H9 (cell line): ENCODE measurements at regions not wholly inside any gene's neighbourhood (a gene's known extent, or its start where the extent isn't known, plus 50 kb on each side); places are given as distances from the start of the nearest gene placed in this dataset.

Experiments used
- DNase-seq: peaks from one replicate; pipeline ENCODE4 v3.0.0-alpha.2; 2017
- H2AFZ ChIP-seq: one replicate; pipeline ENCODE4 v1.6.1; 2013; ENCODE audit warnings: mild to moderate bottlenecking, low read length, control low read depth, moderate library complexity
- H2AK5ac ChIP-seq: 2 replicates; pipeline ENCODE4 v1.6.1; 2013; ENCODE audit warnings: low read length, control low read depth, mixed read lengths; ENCODE audit not compliant: insufficient read length
- H2BK120ac ChIP-seq: one replicate; pipeline ENCODE4 v1.6.1; 2013; ENCODE audit warnings: low read depth, mild to moderate bottlenecking, low read length, control low read depth, inconsistent platforms; ENCODE audit not compliant: poor library complexity, severe bottlenecking
- H2BK12ac ChIP-seq: 2 replicates; pipeline ENCODE4 v1.6.1; 2013; ENCODE audit warnings: low read length, control low read depth, mixed read lengths, low read depth; ENCODE audit not compliant: insufficient read length
- H2BK15ac ChIP-seq: 2 replicates; pipeline ENCODE4 v1.6.1; 2013; ENCODE audit warnings: low read depth, low read length, control low read depth
- H2BK20ac ChIP-seq: one replicate; pipeline ENCODE4 v1.6.1; 2013; ENCODE audit warnings: low read depth, mild to moderate bottlenecking, low read length, control low read depth, inconsistent platforms; ENCODE audit not compliant: poor library complexity, severe bottlenecking
- H2BK5ac ChIP-seq: 2 replicates; pipeline ENCODE4 v1.6.1; 2013; ENCODE audit warnings: low read length, control low read depth, mixed read lengths; ENCODE audit not compliant: insufficient read length
- H3K14ac ChIP-seq: 2 replicates; pipeline ENCODE4 v1.6.1; 2013; ENCODE audit warnings: low read length, control low read depth; ENCODE audit not compliant: insufficient read depth
- H3K18ac ChIP-seq: 2 replicates; pipeline ENCODE4 v1.6.1; 2013; ENCODE audit warnings: low read depth, mild to moderate bottlenecking, mixed read lengths, low read length, control low read depth; ENCODE audit not compliant: insufficient read length
- H3K23ac ChIP-seq: 2 replicates; pipeline ENCODE4 v1.6.1; 2013; ENCODE audit warnings: low read length, control low read depth, mixed read lengths, low read depth; ENCODE audit not compliant: insufficient read length
- H3K23me2 ChIP-seq: 2 replicates; pipeline ENCODE4 v1.6.1; 2013; ENCODE audit warnings: low read depth, mild to moderate bottlenecking, mixed read lengths, low read length, control low read depth; ENCODE audit not compliant: insufficient read length, poor library complexity, severe bottlenecking
- H3K27ac ChIP-seq: 2 replicates; pipeline ENCODE4 v1.5.1; 2013; ENCODE audit warnings: low read length, control low read depth, mixed read lengths, low read depth; ENCODE audit not compliant: insufficient read length
- H3K27me3 ChIP-seq: 2 replicates; pipeline ENCODE4 v1.6.1; 2013; ENCODE audit warnings: low read length, control low read depth, inconsistent platforms; ENCODE audit not compliant: insufficient read depth
- H3K4ac ChIP-seq: 2 replicates; pipeline ENCODE4 v1.6.1; 2013; ENCODE audit warnings: low read depth, mild to moderate bottlenecking, control low read depth, inconsistent platforms, low read length, moderate library complexity
- H3K4me1 ChIP-seq: 2 replicates; pipeline ENCODE4 v1.6.1; 2013; ENCODE audit warnings: low read length, control low read depth, inconsistent platforms; ENCODE audit not compliant: insufficient read depth
- H3K4me2 ChIP-seq: 2 replicates; pipeline ENCODE4 v1.6.1; 2013; ENCODE audit warnings: low read length, control low read depth, mixed read lengths; ENCODE audit not compliant: insufficient read length, insufficient read depth
- H3K56ac ChIP-seq: 2 replicates; pipeline ENCODE4 v1.6.1; 2013; ENCODE audit warnings: low read depth, mild to moderate bottlenecking, mixed read lengths, low read length, control low read depth; ENCODE audit not compliant: insufficient read length
- H3K79me1 ChIP-seq: 2 replicates; pipeline ENCODE4 v1.6.1; 2013; ENCODE audit warnings: low read depth, mild to moderate bottlenecking, moderate library complexity, low read length, control low read depth, inconsistent platforms; ENCODE audit not compliant: insufficient read depth, poor library complexity, severe bottlenecking
- H3K79me2 ChIP-seq: 2 replicates; pipeline ENCODE4 v1.6.1; 2013; ENCODE audit warnings: low read length, control low read depth, inconsistent platforms; ENCODE audit not compliant: insufficient read depth
- H3K9ac ChIP-seq: 2 replicates; pipeline ENCODE4 v1.6.1; 2013; ENCODE audit warnings: low read length, control low read depth, mixed read lengths; ENCODE audit not compliant: insufficient read length; ENCODE audit errors: extremely low read depth
- H3K9me3 ChIP-seq: one replicate; pipeline ENCODE4 v1.6.1; 2013; ENCODE audit warnings: low read depth, low read length, inconsistent platforms; ENCODE audit not compliant: control insufficient read depth
- H3T11ph ChIP-seq: one replicate; pipeline ENCODE4 v1.6.1; 2013; ENCODE audit warnings: mild to moderate bottlenecking, low read length, control low read depth, inconsistent platforms
- H4K20me1 ChIP-seq: one replicate; pipeline ENCODE4 v1.6.1; 2013; ENCODE audit not compliant: control insufficient read depth, insufficient read length, insufficient read depth
- H4K5ac ChIP-seq: 2 replicates; pipeline ENCODE4 v1.6.1; 2013; ENCODE audit warnings: low read depth, mild to moderate bottlenecking, mixed read lengths, low read length, control low read depth; ENCODE audit not compliant: insufficient read length
- H4K8ac ChIP-seq: replicated peaks from 2 replicates; pipeline ENCODE4 v1.6.1; 2013; ENCODE audit warnings: low read length, control low read depth, mixed read lengths, low read depth; ENCODE audit not compliant: insufficient read length
- H4K91ac ChIP-seq: 2 replicates; pipeline ENCODE4 v1.6.1; 2013; ENCODE audit warnings: low read depth, mild to moderate bottlenecking, moderate library complexity, mixed read lengths, low read length, control low read depth; ENCODE audit not compliant: insufficient read length
- H3K27ac Mint-ChIP-seq, 3 experiments: 2 replicates in 2 of 3; 3 replicates in 1 of 3; pipeline ENCODE4 v1.8.0; 2020 to 2021; ENCODE audit warnings: mixed read lengths in 3 of 3, mild to moderate bottlenecking in 1 of 3, moderate library complexity in 1 of 3
- H3K27me3 Mint-ChIP-seq: 2 replicates; pipeline ENCODE4 v1.8.0; 2021; ENCODE audit warnings: low read depth, mild to moderate bottlenecking, moderate library complexity, mixed read lengths
- H3K36me3 Mint-ChIP-seq, 3 experiments: 2 replicates in 2 of 3; 3 replicates in 1 of 3; pipeline ENCODE4 v1.8.0; 2020 to 2021; ENCODE audit warnings: low read depth in 3 of 3, mixed read lengths in 3 of 3; ENCODE audit not compliant: insufficient read depth in 1 of 3
- H3K4me1 Mint-ChIP-seq, 2 experiments: 2 replicates each; pipeline ENCODE4 v1.8.0; 2020; ENCODE audit warnings: mixed read lengths in 2 of 2
- H3K4me3 Mint-ChIP-seq, 2 experiments: 2 replicates in 1 of 2; 3 replicates in 1 of 2; pipeline ENCODE4 v1.8.0; 2020 to 2021; ENCODE audit warnings: mild to moderate bottlenecking in 2 of 2, mixed read lengths in 2 of 2, moderate library complexity in 1 of 2
- H3K9me3 Mint-ChIP-seq, 2 experiments: 2 replicates in 1 of 2; 3 replicates in 1 of 2; pipeline ENCODE4 v1.8.0; 2020; ENCODE audit warnings: mild to moderate bottlenecking in 2 of 2, mixed read lengths in 2 of 2, moderate library complexity in 1 of 2
- CTCF ChIP-seq: fragments of 200-600 bp; sonication (generic); conservative IDR thresholded peaks from 3 replicates; pipeline ENCODE4 v1.8.0; 2021; ENCODE audit warnings: antibody characterized with exemption, mild to moderate bottlenecking
- WGBS: extraction: QIAGEN DNeasy Blood & Tissue Kit; methylation state at CpG from one replicate; pipeline ENCODE4 v1.1.7; 2013; ENCODE audit warnings: missing lambda C conversion rate, low lambda C conversion rate, mixed read lengths; ENCODE audit not compliant: insufficient read length; ENCODE audit errors: extremely low coverage; 5-methylcytosine and 5-hydroxymethylcytosine counted together

GRCh38 chr1:81471255-81471654 lies 329.5 kb upstream of the ADGRL2 start:
- Histone ChIP-seq H2AK5ac (no peak overlapping the region), H2AFZ (no peak overlapping the region)

More at GRCh38 chr1:81471255-81471654, 329.5 kb upstream of the ADGRL2 start:
- H4K20me1 ChIP-seq = no peaks in the 10 kb centered on the region
- Mint-ChIP-seq H3K27me3 (no peaks in the 10 kb centered on the region), H3K4me3 (no peak overlapping the region), H3K4me1 (peaks cover 14 to 21% of the 10 kb centered on the region in 2 experiments), H3K9me3 (no peaks in the 10 kb centered on the region), H3K36me3 (no peaks in the 10 kb centered on the region), H3K27ac (no peak overlapping the region)
- TF ChIP-seq CTCF = no peak
- no peaks in the 10 kb centered on the region for H3K79me2 ChIP-seq
- H3K56ac ChIP-seq = no peak overlapping the region
- H4K91ac ChIP-seq = no peak overlapping the region
- no peaks in the 10 kb centered on the region for H3K9me3 ChIP-seq
- no CpG with 5 or more reads among the region's 2 CpGs for WGBS
- H2BK12ac ChIP-seq = no peak overlapping the region
- no peaks in the 10 kb centered on the region for H3K23me2 ChIP-seq
- no peak overlapping the region for H2BK5ac ChIP-seq
- no peak overlapping the region for H3K27ac ChIP-seq
- H3K23ac ChIP-seq = no peak overlapping the region
- H2BK15ac ChIP-seq = no peak overlapping the region
- H3K27me3 ChIP-seq = no peaks in the 10 kb centered on the region
- no peak overlapping the region for H2BK20ac ChIP-seq
- 0 out of 2 replicates have a peak, but pooled peaks cover 3% of the 10 kb centered on the region for H3K4me1 ChIP-seq
- H2BK120ac ChIP-seq = no peak overlapping the region
- no peak overlapping the region for H3K9ac ChIP-seq
- no peak for DNase-seq
- H3K4ac ChIP-seq = no peak overlapping the region
- no peak overlapping the region for H4K8ac ChIP-seq
- no peak overlapping the region for H3K4me2 ChIP-seq
- no peak overlapping the region for H4K5ac ChIP-seq
- no peaks in the 10 kb centered on the region for H3K79me1 ChIP-seq
- no peak overlapping the region for H3T11ph ChIP-seq
- H3K18ac ChIP-seq = no peak overlapping the region
- H3K14ac ChIP-seq = no peak overlapping the region
